ENCODE measurements at regions not wholly inside any gene's neighbourhood (a gene's known extent, or its start where the extent isn't known, plus 50 kb on each side); places are given as distances from the start of the nearest gene placed in this dataset.

DNA sequence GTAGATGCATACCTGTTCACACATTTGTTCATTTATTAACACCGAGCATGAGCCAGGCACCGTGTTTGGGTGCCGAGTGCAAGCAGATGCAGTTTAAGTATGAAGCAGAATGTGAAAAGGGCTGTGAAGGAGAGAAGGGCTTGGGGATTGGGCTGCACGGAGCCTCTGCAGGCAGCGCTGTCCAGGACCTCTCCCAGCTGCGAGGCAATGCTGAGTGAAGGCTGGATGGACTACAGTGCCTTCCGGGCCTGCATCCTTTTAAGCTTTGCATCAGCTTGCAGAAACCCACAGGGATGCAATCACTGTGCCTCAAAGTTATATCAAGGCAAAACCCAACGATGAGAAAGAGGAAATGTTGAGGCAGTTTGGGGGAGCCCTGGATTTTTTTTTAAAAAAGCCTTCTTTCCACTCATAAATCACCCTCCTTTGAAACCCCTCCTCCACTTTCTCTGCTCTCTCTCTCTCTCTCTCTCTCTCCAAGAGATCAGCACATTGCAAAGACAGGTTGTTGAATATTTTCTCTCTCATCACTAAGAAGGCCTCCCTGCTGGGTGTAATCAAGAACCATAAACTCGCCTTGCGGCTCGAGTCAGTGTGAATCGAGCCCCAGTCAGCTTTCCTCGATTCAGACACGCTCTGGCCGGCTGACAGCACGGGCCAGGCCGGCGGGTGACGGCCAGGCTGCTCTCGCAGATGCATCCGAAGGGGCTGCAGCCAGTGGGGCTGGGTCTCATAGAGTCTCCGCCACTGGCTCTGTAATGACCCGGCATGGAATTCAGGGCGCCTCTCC, 89.2 kb upstream of the POU3F1 start:
- TF ChIP-seq, protein P1, sequence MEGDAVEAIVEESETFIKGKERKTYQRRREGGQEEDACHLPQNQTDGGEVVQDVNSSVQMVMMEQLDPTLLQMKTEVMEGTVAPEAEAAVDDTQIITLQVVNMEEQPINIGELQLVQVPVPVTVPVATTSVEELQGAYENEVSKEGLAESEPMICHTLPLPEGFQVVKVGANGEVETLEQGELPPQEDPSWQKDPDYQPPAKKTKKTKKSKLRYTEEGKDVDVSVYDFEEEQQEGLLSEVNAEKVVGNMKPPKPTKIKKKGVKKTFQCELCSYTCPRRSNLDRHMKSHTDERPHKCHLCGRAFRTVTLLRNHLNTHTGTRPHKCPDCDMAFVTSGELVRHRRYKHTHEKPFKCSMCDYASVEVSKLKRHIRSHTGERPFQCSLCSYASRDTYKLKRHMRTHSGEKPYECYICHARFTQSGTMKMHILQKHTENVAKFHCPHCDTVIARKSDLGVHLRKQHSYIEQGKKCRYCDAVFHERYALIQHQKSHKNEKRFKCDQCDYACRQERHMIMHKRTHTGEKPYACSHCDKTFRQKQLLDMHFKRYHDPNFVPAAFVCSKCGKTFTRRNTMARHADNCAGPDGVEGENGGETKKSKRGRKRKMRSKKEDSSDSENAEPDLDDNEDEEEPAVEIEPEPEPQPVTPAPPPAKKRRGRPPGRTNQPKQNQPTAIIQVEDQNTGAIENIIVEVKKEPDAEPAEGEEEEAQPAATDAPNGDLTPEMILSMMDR (IDR thresholded peaks at IDR 0.05; ENCODE audit: poor library complexity, severe bottlenecking), result no peak
- TF ChIP-seq MXI1 (conservative IDR thresholded peaks at IDR 0.05; ENCODE audit: poor library complexity, severe bottlenecking) (no peak), SMC3 (conservative IDR thresholded peaks at IDR 0.05; ENCODE audit: poor library complexity) (peak; percentile 46), TAF1 (IDR thresholded peaks at IDR 0.05; ENCODE audit: low read depth) (no peak), POLR2AphosphoS5 (IDR thresholded peaks at IDR 0.05) (peak; percentile 88), EP300 (conservative IDR thresholded peaks at IDR 0.05; ENCODE audit: poor library complexity, severe bottlenecking) (peak; percentile 59)

All from neural cell (in vitro differentiated cells).